ENCODE measurements at regions not wholly inside any gene's neighbourhood (a gene's known extent, or its start where the extent isn't known, plus 50 kb on each side); places are given as distances from the start of the nearest gene placed in this dataset.
"Not testable (repeated sequence)": the region's sequence is repeated elsewhere in the genome, so short reads cannot be mapped to it uniquely, and the experiment has no call there.

DNA sequence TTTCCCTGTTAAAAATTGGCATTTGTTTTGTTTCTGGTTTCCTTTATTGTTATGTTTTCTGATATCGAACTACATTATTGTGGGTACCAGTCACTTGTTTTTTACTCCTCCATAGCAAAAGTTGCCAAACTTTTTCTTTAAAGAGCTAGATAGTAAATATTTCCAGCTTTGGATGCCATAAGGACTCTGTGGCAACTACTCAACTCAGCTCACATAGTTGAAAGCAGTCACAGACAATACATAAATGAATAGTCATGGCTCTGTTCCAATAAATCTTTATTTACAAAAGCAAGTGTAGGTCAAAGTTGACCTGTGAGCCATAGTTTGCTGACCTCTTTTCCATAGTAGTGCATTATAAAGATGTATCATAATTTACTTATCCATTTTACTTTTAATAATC, 305.0 kb downstream of the RASEF start:
- no peak for TF ChIP-seq CTCF (conservative IDR thresholded peaks at IDR 0.05; ENCODE audit: low read depth)
- ChIA-PET CTCF (interaction anchor here (0.7 kb wide), 1 partner anchor 22 kb away, joined by 5 read pairs; no protein-coding TSS in a partner anchor), POLR2A (ENCODE audit: low non-redundant PET) (no interaction called here)

GRCh38 chr9:82761027-82761426, 301.9 kb downstream of the RASEF start:
- no peak for TF ChIP-seq CTCF (conservative IDR thresholded peaks at IDR 0.05; ENCODE audit: low read depth)
- ChIA-PET POLR2A (ENCODE audit: low non-redundant PET) (no interaction called here), CTCF (no interaction called here)
- H3K27ac ChIP-seq = no peak overlapping the region
- DNase-seq (ENCODE audit: low spot score) = no peak

More for the DNA sequence above, 305.0 kb downstream of the RASEF start:
- H3K27ac ChIP-seq = no peak overlapping the region
- DNase-seq (ENCODE audit: low spot score) = no peak

- no peak for DNase-seq (ENCODE audit: low spot score)
- no peak overlapping the region for H3K27ac ChIP-seq
- ChIA-PET CTCF (no interaction called here), POLR2A (ENCODE audit: low non-redundant PET) (no interaction called here)
- TF ChIP-seq CTCF (conservative IDR thresholded peaks at IDR 0.05; ENCODE audit: low read depth) = no peak
Observed at GRCh38 chr9:82761956-82762355, 301.0 kb downstream of the RASEF start.

DNA sequence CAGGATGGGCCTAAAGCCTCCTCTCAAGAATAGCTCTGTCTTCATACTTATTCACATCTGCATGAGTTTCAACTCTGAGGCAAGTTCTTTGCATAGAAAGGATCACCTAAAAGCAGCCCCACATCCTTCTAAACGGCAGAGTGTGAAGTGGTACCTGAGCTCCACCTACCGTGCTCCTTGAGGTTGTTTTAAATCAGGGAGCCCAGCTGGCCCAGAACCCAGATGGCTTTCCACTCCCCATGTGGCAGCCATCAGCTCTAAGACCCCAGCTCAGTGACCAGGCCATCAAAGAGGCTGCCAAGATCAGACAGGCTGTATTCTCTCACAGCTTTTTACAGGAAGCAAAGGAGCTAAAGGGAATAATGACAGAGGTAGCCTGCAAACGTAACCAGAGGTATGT, 299.3 kb downstream of the RASEF start:
- DNase-seq (ENCODE audit: low spot score) = no peak
- TF ChIP-seq CTCF (conservative IDR thresholded peaks at IDR 0.05; ENCODE audit: low read depth) = no peak
- CTCF ChIA-PET = interaction anchor here (0.6 to 1.0 kb wide), 2 partner anchors 22 to 69 kb away, joined by 3 read pairs; no protein-coding TSS in a partner anchor
- H3K27ac ChIP-seq = no peak overlapping the region
- POLR2A ChIA-PET (ENCODE audit: low non-redundant PET) = no interaction called here

DNA sequence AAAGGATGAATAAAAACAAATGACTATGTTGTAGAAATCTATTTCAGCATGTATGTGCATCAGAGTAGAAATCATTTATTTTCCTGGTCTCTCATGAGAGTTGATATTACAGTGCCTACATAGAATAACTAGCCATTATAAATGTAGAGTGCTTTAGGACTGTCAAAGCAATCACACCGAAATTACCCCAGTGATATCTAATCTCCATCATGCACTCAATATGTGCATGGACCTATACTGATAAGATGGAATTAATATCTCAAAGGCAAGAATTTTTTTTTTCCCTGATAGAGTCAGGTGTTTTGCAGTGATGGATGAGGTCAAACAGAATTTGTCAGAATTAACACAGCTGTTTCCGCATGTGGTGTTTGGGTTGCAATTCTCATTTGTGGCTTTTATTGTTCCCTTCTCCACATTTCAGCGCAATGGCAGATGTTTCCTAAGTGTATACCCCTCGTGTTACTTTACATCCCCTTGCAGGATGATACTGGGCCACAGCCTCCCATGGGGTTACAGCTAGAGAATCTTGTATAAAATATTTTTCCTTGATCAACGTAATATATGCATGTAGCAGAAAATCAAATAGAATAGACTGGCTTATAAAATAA, 298.8 kb downstream of the RASEF start:
- H3K27ac ChIP-seq = no peak overlapping the region
- ChIA-PET POLR2A (ENCODE audit: low non-redundant PET) (no interaction called here), CTCF (interaction anchor here (0.6 kb wide), 1 partner anchor 69 kb away, joined by 3 read pairs; no protein-coding TSS in a partner anchor)
- no peak for DNase-seq (ENCODE audit: low spot score)
- no peak for TF ChIP-seq CTCF (conservative IDR thresholded peaks at IDR 0.05; ENCODE audit: low read depth)

DNA sequence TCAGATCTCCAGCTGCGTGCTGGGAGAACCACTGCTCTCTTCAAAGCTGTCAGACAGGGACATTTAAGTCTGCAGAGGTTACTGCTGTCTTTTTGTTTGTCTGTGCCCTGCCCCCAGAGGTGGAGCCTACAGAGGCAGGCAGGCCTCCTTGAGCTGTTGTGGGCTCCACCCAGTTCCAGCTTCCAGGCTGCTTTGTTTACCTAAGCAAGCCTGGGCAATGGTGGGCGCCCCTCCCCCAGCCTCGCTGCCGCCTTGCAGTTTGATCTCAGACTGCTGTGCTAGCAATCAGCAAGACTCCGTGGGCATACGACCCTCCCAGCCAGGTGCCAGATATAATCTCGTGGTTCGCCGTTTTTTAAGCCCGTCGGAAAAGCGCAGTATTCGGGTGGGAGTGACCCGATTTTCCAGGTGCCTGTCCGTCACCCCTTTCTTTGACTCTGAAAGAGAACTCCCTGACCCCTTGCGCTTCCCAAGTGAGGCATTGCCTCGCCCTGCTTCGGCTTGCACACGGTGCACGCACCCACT, 288.2 kb downstream of the RASEF start:
- DNase-seq (ENCODE audit: low spot score); POLR2A ChIA-PET (ENCODE audit: low non-redundant PET); H3K27ac ChIP-seq; CTCF ChIA-PET: not testable (repeated sequence)

GRCh38 chr9:82776508-82776907, 286.4 kb downstream of the RASEF start:
- H3K27ac ChIP-seq = no peak overlapping the region
- TF ChIP-seq CTCF (conservative IDR thresholded peaks at IDR 0.05; ENCODE audit: low read depth) = no peak
- no peak for DNase-seq (ENCODE audit: low spot score)
- ChIA-PET POLR2A (ENCODE audit: low non-redundant PET) (no interaction called here), CTCF (no interaction called here)

All from RWPE1 (cell line).